GM21528 (cell line): ENCODE measurements at regions not wholly inside any gene's neighbourhood (a gene's known extent, or its start where the extent isn't known, plus 50 kb on each side); places are given as distances from the start of the nearest gene placed in this dataset.
A peak's percentile ranks its signal among the peaks of the same experiment; 100 is the strongest.
"Not testable (repeated sequence)": the region's sequence is repeated elsewhere in the genome, so short reads cannot be mapped to it uniquely, and the experiment has no call there.

Experiments
- ATAC-seq: cut with Tn5 transposase; IDR thresholded peaks from one replicate; pipeline ENCODE4 v1.9.1; 2021; ENCODE audit warnings: mild to moderate bottlenecking, moderate library complexity; ENCODE audit not compliant: unreplicated experiment, low FRiP score

DNA sequence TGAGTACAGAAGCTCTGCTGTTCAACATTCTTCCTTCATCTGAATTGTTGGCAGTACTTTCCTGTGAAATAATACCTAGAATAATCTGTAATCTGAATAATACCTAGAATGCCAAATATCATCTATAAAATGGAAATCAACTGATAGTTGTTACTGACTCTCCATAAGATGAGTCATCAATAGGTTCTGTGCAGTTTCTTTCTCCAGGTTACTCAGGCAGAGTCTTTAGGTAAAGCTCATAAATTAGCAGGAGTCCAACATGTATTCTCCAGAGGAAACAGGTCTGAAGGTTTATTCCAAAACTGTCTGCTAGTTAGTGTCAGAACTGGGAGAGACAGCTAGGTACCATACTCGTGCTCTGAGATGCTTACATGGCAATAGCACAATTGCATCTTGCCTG lies 282.0 kb upstream of the MAP2 start:
- ATAC-seq, result no peak

DNA sequence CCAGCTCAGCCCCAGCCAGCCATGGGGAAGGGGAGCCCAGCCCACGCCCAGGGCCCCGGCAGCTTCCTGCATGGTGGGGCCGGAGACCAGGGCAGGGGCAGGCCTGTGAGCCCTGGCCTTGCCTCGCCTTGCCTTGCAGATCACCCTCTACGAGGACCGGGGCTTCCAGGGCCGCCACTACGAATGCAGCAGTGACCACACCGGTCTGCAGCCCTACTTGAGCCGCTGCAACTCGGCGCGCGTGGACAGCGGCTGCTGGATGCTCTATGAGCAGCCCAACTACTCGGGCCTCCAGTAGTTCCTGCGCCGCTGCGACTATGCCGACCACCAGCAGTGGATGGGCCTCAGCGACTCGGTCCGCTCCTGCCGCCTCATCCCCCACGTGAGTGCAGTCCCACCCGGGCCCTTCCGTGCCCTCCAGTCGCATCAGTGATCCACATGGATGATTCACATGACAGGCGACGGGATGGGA lies 278.6 kb upstream of the MAP2 start:
- ATAC-seq, result not testable (repeated sequence)

DNA sequence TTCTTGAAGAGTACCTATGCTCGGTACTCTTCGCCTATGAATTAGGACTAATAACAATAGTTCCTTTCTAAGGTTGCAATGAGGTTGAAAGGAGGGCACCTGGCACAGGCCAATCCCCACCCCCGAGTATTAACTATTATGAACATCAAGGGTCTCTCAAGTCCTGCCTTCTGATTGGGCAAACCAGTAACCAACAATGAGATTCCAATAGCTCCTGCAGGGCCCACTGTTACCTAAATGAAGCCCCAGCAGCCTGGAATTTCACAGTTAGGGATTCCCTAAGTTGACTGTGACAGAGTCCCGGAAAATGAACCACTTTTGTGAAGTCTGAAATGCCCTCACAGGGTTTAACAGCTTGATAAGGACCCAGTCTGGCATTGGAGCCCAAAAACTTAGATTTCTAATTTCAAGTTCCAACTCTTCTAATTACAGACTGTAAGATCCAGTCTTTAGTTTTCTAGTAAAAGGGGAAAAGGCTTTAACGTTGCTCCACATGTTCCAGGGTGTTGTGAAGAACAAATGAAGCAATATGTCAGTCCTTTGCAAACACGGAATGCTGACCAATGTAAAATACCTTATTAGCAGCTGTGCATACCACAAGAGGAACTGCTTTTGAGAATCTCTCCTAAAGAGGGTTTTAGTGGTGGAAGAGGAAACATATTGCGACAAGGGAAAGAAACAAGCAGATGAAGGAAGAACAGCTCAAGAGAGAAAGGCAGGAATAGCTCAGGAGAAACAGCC lies 277.7 kb upstream of the MAP2 start:
- ATAC-seq, result no peak

DNA sequence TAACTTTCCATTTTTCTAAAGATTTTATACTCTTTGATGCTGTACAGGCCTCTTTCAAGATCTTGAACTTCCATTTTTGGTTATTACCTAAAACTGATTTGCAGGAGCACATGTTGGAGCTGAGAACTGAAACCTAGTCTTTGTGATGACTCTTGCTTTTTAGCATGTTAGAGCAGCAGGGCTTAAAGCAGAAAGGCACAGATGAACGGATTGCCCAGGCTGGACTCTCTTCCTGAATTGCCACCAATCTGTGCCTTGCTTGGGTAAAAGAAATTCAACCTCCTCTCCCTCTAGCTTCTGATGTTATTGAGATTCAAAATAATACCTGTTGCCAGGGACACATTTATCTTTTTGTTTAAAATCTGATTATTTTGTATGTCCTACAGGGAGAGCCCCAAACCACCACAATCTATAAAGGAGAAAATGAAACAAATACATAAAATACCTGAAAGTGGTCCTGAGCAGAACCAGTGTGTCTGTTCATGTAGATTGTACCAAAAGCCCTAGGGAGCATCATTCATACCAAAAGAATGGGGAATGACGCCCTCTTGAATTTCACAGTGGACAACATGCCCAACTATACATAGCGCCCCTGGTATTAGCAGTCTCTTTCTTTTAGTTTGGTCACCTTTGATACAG lies 277.0 kb upstream of the MAP2 start:
- ATAC-seq, result no peak

DNA sequence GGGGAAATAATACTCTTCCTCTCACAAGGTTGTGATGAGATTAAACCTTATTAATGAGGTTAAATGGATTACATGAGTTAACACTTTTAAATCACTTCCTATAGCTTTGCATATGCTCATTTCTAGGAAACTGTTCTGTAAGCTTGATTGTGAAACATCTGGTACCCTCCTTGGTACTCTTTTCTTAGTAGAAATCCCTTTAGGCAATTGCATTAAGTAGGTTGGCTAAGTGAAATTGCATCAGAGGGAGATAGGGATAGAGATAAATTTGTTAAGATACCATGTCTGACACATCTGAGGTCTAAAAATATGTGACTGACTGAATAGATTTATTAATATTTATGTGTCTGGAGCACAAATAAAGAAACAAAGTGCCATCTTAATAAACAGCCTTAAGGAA lies 275.9 kb upstream of the MAP2 start:
- ATAC-seq, result no peak

DNA sequence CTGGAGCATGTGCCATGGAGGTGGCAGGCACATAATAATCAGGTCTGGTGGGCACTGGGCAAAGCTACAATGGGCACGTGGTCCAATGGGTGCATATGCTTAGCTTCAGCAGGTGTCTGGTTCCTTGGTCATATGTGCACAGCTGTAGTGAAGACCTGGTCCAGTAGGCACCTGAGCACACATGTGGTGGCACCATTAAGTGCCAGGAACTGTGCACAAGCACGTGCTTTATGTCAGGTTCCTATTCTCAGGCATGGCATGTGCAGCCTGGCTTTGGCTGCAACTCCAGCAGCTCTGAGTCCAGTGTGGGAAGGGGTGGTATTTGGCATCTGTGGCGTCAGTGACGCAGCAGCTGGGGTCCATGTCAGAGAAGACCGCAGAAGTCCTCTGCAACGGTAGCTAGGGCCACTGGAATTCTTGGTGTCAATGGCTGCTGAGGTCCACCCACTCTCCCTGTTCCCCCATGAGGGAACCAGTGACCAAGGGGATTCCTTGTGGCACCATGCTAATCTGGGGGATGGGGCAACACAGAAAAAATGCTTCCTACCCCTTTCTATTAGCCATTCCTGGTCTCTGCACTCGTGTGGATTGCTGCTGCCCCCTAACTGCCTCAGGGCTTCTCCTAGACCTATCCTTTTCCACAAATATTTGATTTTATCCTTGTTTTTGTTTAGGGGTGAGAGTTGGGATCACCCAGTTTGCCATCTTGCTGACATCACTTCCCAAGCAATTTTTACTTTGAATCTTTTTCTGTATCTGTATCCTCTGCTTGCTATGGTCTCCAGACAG lies 262.9 kb upstream of the MAP2 start:
- ATAC-seq, result no peak

DNA sequence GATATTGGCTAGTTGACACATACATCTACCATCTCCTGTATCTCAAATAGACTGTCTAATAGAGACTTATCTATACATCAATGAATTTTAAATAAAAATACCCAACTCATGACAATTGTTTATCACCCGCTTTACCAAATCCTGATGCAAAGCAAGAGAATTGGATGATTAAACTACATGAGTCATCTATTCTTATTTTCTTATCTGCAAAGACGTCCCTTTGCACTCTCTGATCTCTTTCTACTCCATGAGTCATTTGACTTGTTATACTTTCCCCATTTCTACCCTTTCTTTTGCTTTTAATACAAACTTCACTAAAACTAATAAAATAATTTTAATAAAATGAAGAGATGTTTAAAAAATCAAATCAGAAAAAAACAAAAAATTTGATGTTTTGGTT lies 261.7 kb upstream of the MAP2 start:
- no peak for ATAC-seq

DNA sequence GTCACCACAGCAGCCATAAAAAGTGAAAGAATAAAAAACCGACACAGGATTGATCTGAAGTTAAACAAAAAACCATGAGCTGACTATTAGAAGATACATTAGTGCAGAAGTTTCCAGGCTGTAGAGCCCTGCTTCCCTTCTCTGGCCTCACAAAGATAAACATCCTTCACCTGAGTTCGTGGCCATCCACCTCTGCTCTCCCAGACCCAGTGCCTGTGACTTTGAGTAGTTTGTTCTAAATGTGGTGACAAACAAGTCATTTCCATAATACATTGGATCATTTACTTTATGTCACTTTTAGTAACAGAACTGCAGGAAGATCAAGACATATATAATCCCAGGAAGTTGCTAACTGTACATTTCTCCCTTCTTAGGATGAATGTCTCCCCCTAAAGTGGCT lies 241.9 kb upstream of the MAP2 start:
- ATAC-seq, result no peak

DNA sequence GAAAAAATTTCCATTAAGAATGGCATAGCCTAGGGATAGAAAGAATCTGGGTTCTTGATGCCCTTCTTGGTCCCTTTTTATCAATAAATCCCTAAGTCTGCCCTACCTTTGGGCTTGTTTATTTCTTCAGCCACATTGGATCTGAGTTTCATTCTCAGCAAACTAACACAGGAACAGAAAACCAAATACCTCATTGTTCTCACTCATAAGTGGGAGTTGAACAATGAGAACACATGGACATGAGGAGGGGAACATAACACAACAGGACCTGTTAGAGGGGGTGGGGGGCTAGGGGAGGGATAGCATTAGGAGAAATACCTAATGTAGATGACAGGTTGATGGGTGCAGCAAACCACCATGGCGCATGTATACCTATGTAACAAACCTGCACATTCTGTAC lies 237.0 kb upstream of the MAP2 start:
- not testable (repeated sequence) for ATAC-seq

DNA sequence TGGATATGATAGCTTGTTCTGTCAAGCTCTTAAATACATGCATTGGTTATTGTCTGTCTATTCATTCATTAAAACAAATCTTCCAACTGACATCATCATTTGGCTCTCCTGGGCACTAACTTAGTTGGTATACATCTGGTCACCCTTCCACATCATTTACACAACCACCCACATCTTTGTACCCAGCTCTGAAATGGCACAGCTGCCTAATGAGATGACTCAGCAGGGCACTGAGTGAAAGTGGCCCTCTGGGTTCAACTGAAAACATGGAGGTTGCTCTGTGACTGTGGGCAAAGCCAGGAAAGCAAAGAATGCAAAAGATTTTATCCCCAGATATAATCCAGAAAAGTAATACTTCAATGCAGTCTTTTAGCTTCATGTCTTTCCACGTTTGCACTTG lies 234.0 kb upstream of the MAP2 start:
- no peak for ATAC-seq

DNA sequence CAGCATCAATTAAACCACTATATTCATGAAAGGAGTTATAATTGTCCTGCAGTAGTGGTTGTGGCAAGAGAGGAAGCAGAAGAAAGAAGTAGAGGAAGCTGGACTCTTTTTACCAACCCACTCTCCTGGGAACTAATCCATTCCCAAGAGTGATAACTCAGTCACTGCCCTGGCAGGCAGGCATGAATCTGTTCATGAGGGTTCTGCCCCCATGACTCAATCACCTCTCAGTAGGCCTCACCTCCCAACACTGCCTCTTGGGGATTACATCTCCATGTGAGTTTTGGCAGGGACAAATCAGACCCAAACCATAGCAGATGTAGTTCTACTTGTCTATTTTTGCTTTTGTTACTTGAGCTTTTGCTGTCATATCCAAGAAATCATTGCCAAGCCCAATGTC lies 232.7 kb upstream of the MAP2 start:
- no peak for ATAC-seq

DNA sequence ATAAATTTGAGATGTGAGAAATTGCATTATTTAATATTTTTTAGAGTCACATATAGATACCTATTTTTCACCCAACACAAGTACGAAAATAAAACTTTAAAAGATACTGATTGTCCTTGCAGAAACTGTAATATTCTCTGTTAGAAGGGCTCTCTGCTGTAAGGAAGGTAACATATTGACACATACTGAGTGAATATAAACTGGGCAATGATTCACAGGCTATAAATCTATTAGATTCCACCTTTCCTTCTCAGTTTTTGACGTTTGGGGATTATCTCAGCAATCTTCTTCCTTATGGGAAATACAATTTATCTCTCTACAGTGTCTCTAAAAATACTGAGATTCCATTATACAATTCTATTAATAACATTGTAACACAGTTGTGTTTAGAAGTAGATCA lies 229.1 kb upstream of the MAP2 start:
- no peak for ATAC-seq

DNA sequence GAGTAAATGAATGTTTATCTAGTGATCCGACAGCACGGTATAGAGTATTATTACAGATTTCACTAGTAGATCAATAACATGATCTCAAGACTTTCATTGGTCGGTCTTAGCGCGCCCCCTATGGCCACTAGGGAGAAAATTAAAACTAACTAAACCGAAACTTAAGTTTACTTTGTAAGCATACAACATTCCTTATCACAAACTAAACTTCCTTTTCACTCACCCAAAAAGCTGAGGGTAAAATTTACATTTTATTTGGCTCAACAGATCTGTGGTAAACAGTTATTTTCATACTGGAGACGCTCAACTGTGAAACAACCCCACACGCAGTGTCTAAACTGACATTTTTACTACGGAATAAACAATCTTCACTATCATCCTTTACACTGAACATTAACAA lies 215.6 kb upstream of the MAP2 start:
- ATAC-seq, result peak; percentile 76

DNA sequence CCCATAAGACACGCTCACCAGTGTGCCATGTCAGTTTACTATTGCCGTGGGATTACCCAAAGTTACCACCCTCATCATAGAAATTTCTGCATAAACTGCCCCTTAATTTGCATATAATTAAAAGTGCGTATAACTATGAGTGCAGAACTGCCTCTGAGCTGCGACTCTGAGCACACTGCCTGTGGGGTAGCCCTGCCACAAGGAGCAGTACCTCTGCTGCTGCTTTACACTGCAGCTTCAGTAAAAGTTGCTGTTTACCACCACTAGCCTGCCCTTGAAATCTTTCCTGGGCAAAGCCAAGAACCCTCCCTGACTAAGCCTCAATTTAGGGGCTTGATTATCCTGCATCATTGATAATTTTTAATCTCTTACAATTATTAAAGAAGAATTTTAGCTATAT lies 213.9 kb upstream of the MAP2 start:
- no peak for ATAC-seq

DNA sequence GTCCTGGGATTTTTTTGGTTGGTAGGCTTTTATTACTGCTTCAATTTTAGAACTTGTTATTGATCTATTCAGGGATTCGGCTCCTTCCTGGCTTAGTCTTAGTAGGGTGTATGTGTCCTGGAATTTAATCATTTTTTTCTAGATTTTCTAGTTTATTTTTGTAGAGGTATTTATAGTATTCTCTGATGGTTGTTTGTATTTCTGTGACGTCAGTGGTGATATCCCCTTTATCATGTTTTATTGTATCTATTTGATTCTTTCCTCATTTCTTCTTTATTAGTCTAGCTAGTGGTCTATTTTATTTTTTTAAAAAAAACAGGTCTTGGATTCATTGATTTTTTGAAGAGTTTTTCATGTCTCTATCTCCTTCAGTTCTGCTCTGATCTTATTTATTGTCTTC lies 193.3 kb upstream of the MAP2 start:
- no peak for ATAC-seq

DNA sequence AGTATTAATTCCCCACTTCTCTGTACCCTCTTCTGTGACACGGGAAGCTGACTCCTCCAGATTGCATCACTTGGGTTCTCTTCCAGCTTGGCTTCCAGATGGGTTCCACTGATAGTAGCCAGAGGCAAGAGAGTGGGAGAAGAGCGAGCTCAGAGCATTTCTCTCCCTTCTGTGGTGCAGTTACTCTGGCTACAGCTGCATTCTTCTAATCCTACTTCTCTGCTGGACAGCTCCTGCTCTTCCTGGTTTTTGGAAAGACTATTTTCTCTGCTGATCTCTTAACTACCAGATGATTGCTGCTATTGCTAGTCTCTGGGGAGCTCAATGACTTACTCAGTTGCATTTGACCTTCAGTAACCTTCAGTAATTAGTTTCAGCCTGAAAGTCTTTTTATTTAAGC lies 187.5 kb upstream of the MAP2 start:
- ATAC-seq, result no peak

DNA sequence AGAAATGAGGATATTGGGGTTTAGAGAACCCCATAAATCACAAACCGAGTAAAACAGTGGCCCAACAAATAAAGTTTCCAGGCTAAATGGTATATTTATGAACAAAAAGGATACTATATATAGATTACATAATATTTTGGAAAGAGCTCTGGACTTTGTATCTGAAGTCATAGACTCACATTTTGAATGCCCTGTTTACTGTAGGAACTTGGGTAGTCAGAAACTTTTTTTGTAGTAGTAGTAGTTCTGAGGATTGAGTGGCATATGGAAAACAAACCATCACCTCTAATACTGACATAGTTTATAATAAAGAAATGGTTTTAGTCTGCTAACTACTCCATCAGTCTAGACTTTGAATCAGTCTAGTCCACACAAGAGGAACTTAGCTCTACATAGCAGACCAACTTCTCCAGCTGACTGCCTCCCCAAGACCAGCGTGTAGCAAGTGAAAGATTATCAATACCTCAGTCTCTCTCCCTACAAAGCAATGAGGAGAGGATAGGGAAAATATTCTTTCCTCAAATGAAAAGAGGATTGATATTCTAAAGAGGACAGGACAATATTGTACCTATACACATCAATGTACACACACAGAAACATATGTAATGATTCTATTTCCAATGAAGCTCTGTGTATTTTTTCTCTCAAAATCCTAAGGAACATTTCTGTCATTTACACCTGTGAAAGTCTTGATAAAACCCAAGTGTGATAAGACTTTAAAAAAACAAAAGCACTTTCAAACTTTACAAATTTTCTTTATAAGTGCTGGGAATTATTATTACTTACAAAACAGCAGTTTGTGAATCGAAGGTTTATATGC lies 184.9 kb upstream of the MAP2 start:
- ATAC-seq, result no peak

DNA sequence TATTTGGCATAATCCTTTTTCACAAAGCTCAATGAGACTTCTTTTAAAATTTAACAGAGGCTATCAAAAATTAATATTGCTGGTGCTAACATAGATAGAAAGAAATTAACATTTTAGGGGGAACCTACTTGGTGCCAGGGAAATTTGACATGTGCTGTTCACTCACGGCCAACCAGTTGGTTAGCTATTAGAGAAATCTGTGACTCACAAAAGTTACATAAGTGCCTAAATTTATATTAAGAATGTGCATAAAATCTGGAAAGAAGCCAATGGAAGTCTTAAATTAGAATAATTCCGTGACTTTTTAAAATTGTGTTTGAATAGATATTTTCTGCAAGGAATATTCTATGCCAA lies 184.3 kb upstream of the MAP2 start:
- no peak for ATAC-seq

DNA sequence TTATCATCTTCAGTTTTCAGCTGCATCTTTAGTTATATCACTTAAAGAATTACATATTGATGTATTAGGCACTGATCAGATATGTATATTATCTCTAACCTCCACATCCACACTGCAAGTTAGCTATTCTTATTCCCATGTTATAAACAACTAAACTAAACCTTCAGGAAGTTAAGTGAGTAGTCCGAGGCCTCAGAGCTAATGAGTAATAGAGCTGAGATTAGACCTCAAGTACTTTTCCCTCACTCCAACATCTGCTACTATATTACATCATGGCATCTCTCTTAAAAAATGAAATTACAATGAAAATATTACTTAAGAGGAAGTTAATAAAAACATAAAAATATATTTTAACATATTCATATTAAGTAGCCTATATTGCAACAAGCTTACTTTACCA lies 183.6 kb upstream of the MAP2 start:
- no peak for ATAC-seq

DNA sequence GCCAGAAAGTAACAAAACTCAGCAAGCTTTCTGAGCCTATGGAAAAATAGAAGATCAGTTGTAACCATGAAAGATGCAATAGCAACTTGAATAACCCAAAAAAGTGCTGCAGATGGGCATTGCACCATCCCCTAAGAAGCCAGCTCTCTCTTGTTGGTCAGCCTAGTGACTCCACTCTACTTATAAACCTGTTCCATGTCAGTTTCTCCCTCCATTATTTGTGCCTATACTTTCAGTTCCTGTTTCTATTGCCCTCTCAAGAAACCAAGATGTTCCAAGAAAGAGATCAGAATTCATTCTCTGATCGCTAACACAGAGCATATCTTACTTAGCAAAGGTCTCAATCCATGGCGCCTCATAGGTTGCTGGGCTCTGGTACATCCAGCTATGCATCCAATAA lies 170.3 kb upstream of the MAP2 start:
- ATAC-seq, result no peak

DNA sequence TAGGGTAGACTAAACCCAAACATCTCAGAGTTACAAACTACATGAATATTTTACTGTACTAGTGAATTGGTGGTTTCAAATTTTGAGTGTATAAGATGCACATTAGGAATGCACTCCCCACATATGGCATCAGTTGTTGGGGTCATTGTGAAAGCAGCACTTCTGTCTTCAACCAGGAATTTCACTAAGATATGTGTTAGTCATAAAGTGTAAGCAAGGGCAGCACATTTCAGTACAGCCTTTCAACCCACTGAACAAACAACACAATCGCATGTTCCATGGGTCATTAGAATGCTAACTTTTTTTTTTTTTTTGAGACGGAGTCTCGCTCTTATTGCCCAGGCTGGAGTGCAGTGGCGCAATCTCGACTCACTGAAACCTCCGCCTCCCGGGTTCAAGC lies 164.1 kb upstream of the MAP2 start:
- no peak for ATAC-seq
